CD14-positive monocyte (primary cell): ENCODE measurements at regions not wholly inside any gene's neighbourhood (a gene's known extent, or its start where the extent isn't known, plus 50 kb on each side); places are given as distances from the start of the nearest gene placed in this dataset.
"Not testable (repeated sequence)": the region's sequence is repeated elsewhere in the genome, so short reads cannot be mapped to it uniquely, and the experiment has no call there.

Experiments
- DNase-seq, 3 donors: peaks; one replicate each; pipeline ENCODE4 v3.0.0-alpha.2; 2011 to 2022
- H2AFZ ChIP-seq: 2 replicates; pipeline ENCODE4 v1.6.0; 2012; ENCODE audit warnings: mild to moderate bottlenecking, low read depth, low read length, inconsistent platforms; ENCODE audit not compliant: insufficient read depth, poor library complexity, severe bottlenecking
- H3K27ac ChIP-seq, 2 donors: 1 replicate in 1 of 2; 2 replicates in 1 of 2; pipeline ENCODE4 v1.5.1; 2012 to 2013; ENCODE audit warnings: low read length in 2 of 2, control low read depth in 1 of 2, inconsistent platforms in 1 of 2, low read depth in 1 of 2, mild to moderate bottlenecking in 1 of 2
- H3K27me3 ChIP-seq, 2 donors: one replicate each; pipeline versions ENCODE4 v1.6.0 to v1.6.1; 2011 to 2013; ENCODE audit warnings: low read length in 2 of 2; ENCODE audit not compliant: control insufficient read depth in 2 of 2, insufficient read depth in 2 of 2
- H3K36me3 ChIP-seq, 2 donors: replicated peaks in 1 of 2; 1 replicate in 1 of 2; 2 replicates in 1 of 2; pipeline versions ENCODE4 v1.5.1 to v1.6.1; 2012 to 2013; ENCODE audit warnings: low read length in 2 of 2, control low read depth in 1 of 2, inconsistent platforms in 1 of 2, mild to moderate bottlenecking in 1 of 2; ENCODE audit not compliant: insufficient read depth in 2 of 2, control insufficient read depth in 1 of 2
- H3K4me1 ChIP-seq, 2 donors: 1 replicate in 1 of 2; 2 replicates in 1 of 2; pipeline versions ENCODE4 v1.5.1 to v1.6.1; 2012 to 2013; ENCODE audit warnings: low read length in 2 of 2, control low read depth in 1 of 2, inconsistent platforms in 1 of 2, mild to moderate bottlenecking in 1 of 2, moderate library complexity in 1 of 2; ENCODE audit not compliant: insufficient read depth in 2 of 2, control insufficient read depth in 1 of 2
- H3K4me2 ChIP-seq: replicated peaks from 2 replicates; pipeline ENCODE3; 2012; ENCODE audit warnings: low read length, moderate library complexity, mild to moderate bottlenecking; ENCODE audit not compliant: poor library complexity, severe bottlenecking; ENCODE audit errors: extremely low read depth
- H3K4me3 ChIP-seq, 3 experiments: fragments of 200-600 bp in 1 of 3; sonication (generic) in 1 of 3; replicated peaks in 1 of 3; 1 replicate in 2 of 3; 2 replicates in 1 of 3; pipeline ENCODE4 v1.5.1; 2011 to 2013; ENCODE audit warnings: low read length in 3 of 3, mild to moderate bottlenecking in 3 of 3, control low read depth in 2 of 3, low read depth in 2 of 3, inconsistent platforms in 1 of 3, moderate library complexity in 1 of 3
- H3K79me2 ChIP-seq: 2 replicates; pipeline ENCODE4 v1.6.0; 2012; ENCODE audit warnings: mild to moderate bottlenecking, control low read depth, inconsistent platforms, low read length, moderate library complexity; ENCODE audit not compliant: insufficient read depth
- H3K9ac ChIP-seq: 2 replicates; pipeline ENCODE4 v1.6.0; 2017; ENCODE audit warnings: low read length, mild to moderate bottlenecking; ENCODE audit not compliant: insufficient read depth, poor library complexity, severe bottlenecking
- H3K9me3 ChIP-seq, 2 donors: replicated peaks in 1 of 2; 1 replicate in 1 of 2; 2 replicates in 1 of 2; pipeline versions ENCODE4 v1.5.1 to v1.6.1; 2012 to 2013; ENCODE audit warnings: low read length in 2 of 2, control low read depth in 1 of 2; ENCODE audit not compliant: control insufficient read depth in 1 of 2, insufficient read depth in 1 of 2
- H4K20me1 ChIP-seq: 2 replicates; pipeline ENCODE4 v1.6.0; 2012; ENCODE audit warnings: mild to moderate bottlenecking, low read length, control low read depth, moderate library complexity; ENCODE audit not compliant: insufficient read depth
- H3K27ac Mint-ChIP-seq, 7 donors: one replicate each; pipeline ENCODE4 v1.8.0; 2020; ENCODE audit warnings: mild to moderate bottlenecking in 7 of 7, mixed read lengths in 7 of 7, moderate library complexity in 6 of 7, inconsistent platforms in 2 of 7
- H3K27me3 Mint-ChIP-seq, 3 donors: one replicate each; pipeline ENCODE4 v1.8.0; 2021 to 2022; ENCODE audit warnings: low read depth in 3 of 3, mild to moderate bottlenecking in 3 of 3, mixed read lengths in 3 of 3, moderate library complexity in 3 of 3, inconsistent platforms in 1 of 3
- H3K36me3 Mint-ChIP-seq, 2 donors: one replicate each; pipeline ENCODE4 v1.8.0; 2020; ENCODE audit warnings: mixed read lengths in 2 of 2, inconsistent platforms in 1 of 2, mild to moderate bottlenecking in 1 of 2
- H3K4me1 Mint-ChIP-seq: one replicate; pipeline ENCODE4 v1.8.0; 2020; ENCODE audit warnings: mild to moderate bottlenecking, mixed read lengths
- H3K4me3 Mint-ChIP-seq, 2 donors: one replicate each; pipeline ENCODE4 v1.8.0; 2020; ENCODE audit warnings: mild to moderate bottlenecking in 2 of 2, mixed read lengths in 2 of 2, moderate library complexity in 1 of 2
- H3K9me3 Mint-ChIP-seq, 7 donors: one replicate each; pipeline ENCODE4 v1.8.0; 2020 to 2022; ENCODE audit warnings: mixed read lengths in 7 of 7, mild to moderate bottlenecking in 6 of 7, moderate library complexity in 6 of 7, inconsistent platforms in 2 of 7
- WGBS: methylation state at CpG from one replicate; pipeline ENCODE4 v1.1.5; 2013; ENCODE audit warnings: missing lambda C conversion rate; ENCODE audit not compliant: insufficient coverage; 5-methylcytosine and 5-hydroxymethylcytosine counted together
- intact Hi-C, 2 donors: fragments of 100-400 bp; cut with micrococcal nuclease; formaldehyde crosslinking; loops; one replicate each; pipeline versions ENCODE4 v1.15.0 to v1.15.1; 2023
- TF ChIP-seq, protein P1 (sequence below): fragments of 200-600 bp; IDR thresholded peaks from one replicate; pipeline ENCODE4 v1.8.0; 2022; ENCODE audit warnings: antibody characterized with exemption, mild to moderate bottlenecking

DNA sequence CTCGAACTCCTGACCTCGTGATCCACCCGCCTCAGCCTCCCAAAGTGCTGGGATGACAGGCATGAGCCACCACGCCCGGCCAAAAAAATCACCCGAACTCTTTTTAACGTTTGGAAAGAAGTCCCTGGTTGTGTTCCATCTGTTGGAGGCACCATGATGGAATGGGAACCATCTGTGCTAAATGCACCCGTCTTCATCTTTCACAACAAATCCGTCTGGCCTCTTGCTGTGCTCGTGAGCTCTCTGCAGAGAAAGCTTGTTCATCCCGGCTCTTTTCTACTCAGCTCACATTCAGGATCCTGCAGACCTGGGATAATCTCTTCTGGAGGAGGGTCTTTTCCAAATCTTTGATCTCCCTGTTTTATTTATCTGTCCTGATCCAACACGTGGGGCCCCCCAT, 188.8 kb downstream of the CRLF2 start:
- H3K36me3 ChIP-seq = no peaks in the 10 kb centered on the region
- DNase-seq = no peak
- H3K27ac Mint-ChIP-seq = peak overlapping the region in 1 of 7 donors; percentile 52
- H3K79me2 ChIP-seq = no peaks in the 10 kb centered on the region
- WGBS = 84% methylated on average over 6 of the region's 12 CpGs
- peaks cover 0 to 3% (median 0%) of the 10 kb centered on the region in 7 donors for H3K9me3 Mint-ChIP-seq
- intact Hi-C loops = no loop called here
- H3K4me1 Mint-ChIP-seq = peaks cover 49% of the 10 kb centered on the region
- peaks cover 26 to 35% of the 10 kb centered on the region in 2 donors for H3K4me1 ChIP-seq
- H3K9ac ChIP-seq = no peak overlapping the region
- H3K9me3 ChIP-seq = peaks cover 12 to 13% of the 10 kb centered on the region in 2 donors
- no peak overlapping the region for H3K4me2 ChIP-seq
- no peaks in the 10 kb centered on the region for H4K20me1 ChIP-seq
- no peak overlapping the region for H3K27ac ChIP-seq
- no peaks in the 10 kb centered on the region for H3K36me3 Mint-ChIP-seq
- H3K4me3 ChIP-seq = no peak overlapping the region
- no peaks in the 10 kb centered on the region for H3K27me3 Mint-ChIP-seq
- peak overlapping the region; percentile 48 to 68 for H3K4me3 Mint-ChIP-seq
- no peaks in the 10 kb centered on the region for H3K27me3 ChIP-seq
- TF ChIP-seq, protein P1, sequence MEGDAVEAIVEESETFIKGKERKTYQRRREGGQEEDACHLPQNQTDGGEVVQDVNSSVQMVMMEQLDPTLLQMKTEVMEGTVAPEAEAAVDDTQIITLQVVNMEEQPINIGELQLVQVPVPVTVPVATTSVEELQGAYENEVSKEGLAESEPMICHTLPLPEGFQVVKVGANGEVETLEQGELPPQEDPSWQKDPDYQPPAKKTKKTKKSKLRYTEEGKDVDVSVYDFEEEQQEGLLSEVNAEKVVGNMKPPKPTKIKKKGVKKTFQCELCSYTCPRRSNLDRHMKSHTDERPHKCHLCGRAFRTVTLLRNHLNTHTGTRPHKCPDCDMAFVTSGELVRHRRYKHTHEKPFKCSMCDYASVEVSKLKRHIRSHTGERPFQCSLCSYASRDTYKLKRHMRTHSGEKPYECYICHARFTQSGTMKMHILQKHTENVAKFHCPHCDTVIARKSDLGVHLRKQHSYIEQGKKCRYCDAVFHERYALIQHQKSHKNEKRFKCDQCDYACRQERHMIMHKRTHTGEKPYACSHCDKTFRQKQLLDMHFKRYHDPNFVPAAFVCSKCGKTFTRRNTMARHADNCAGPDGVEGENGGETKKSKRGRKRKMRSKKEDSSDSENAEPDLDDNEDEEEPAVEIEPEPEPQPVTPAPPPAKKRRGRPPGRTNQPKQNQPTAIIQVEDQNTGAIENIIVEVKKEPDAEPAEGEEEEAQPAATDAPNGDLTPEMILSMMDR = no peak
- H2AFZ ChIP-seq = no peak overlapping the region

DNA sequence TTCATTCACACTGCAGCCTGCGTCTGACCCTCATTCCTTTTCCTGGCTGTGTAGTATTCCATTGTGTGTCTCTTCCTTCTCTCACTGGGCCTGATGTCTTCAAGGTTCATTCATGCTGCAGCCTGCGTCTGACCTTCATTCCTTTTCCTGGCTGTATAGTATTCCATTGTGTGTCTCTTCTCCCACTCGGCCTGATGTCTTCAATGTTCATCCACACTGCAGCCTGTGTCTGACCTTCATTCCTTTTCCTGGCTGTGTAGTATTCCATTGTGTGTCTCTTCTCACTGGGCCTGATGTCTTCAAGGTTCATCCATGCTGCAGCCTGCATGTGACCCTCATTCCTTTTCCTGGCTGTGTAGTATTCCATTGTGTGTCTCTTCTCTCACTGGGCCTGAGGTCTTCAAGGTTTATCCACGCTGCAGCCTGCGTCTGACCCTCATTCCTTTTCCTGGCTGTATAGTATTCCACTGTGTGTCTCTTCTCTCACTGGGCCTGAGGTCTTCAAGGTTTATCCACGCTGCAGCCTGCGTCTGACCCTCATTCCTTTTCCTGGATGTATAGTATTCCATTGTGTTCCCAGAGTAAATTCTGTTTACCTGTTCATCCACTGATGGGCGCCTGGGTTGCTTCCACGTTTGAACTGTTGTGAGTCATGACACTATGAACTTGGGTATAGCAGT, 191.0 kb downstream of the CRLF2 start:
- DNase-seq, H2AFZ ChIP-seq, H3K4me3 ChIP-seq, H3K27me3 Mint-ChIP-seq, H3K9ac ChIP-seq, H3K36me3 Mint-ChIP-seq, H3K27ac ChIP-seq, H3K4me2 ChIP-seq, intact Hi-C loops, H3K9me3 Mint-ChIP-seq, H3K4me3 Mint-ChIP-seq, H4K20me1 ChIP-seq, H3K27ac Mint-ChIP-seq, H3K36me3 ChIP-seq, H3K27me3 ChIP-seq, H3K79me2 ChIP-seq: not testable (repeated sequence)
- WGBS = 100% methylated on average over 3 of the region's 9 CpGs
- Histone ChIP-seq H3K9me3 (peaks cover 12 to 13% of the 10 kb centered on the region in 2 donors), H3K4me1 (peaks cover 17 to 21% of the 10 kb centered on the region in 2 donors)
- peaks cover 28% of the 10 kb centered on the region for H3K4me1 Mint-ChIP-seq
